ENCODE measurements at regions not wholly inside any gene's neighbourhood (a gene's known extent, or its start where the extent isn't known, plus 50 kb on each side); places are given as distances from the start of the nearest gene placed in this dataset.

- no peak for TF ChIP-seq CTCF (IDR thresholded peaks at IDR 0.05; ENCODE audit: low read length)
- no peak for TF ChIP-seq EZH2phosphoT487 (IDR thresholded peaks at IDR 0.05; ENCODE audit: low read length)
- no peak for TF ChIP-seq EZH2 (optimal IDR thresholded peaks at IDR 0.05; ENCODE audit: low read depth, low read length)
- Histone ChIP-seq H3K27ac (ENCODE audit: low read length) (no peak overlapping the region), H3K79me2 (ENCODE audit: low read length) (no peaks in the 10 kb centered on the region), H2AFZ (ENCODE audit: low read length) (no peak overlapping the region), H3F3A (ENCODE audit: insufficient read depth, low read length) (no peaks in the 10 kb centered on the region), H3K4me2 (ENCODE audit: low read depth, low read length) (no peak overlapping the region), H4K20me1 (ENCODE audit: insufficient read depth, low read length) (no peaks in the 10 kb centered on the region), H3K9ac (ENCODE audit: low read length) (no peak overlapping the region), H3K4me3 (ENCODE audit: low read length) (no peak overlapping the region), H3K36me3 (replicated peaks; ENCODE audit: insufficient read depth, low read length) (no peaks in the 10 kb centered on the region), H3K27me3 (replicated peaks; ENCODE audit: insufficient read depth, low read length) (no peaks in the 10 kb centered on the region), H3K9me3 (replicated peaks; ENCODE audit: insufficient read depth, low read length) (no peaks in the 10 kb centered on the region), H3K4me1 (ENCODE audit: low read length) (no peaks in the 10 kb centered on the region), H3K9me2 (replicated peaks; ENCODE audit: insufficient read depth, low read length) (no peaks in the 10 kb centered on the region)
- no peak for DNase-seq
These were observed 321.9 kb upstream of the ACTBL2 start for GRCh38 chr5:57804505-57804904.

DNA sequence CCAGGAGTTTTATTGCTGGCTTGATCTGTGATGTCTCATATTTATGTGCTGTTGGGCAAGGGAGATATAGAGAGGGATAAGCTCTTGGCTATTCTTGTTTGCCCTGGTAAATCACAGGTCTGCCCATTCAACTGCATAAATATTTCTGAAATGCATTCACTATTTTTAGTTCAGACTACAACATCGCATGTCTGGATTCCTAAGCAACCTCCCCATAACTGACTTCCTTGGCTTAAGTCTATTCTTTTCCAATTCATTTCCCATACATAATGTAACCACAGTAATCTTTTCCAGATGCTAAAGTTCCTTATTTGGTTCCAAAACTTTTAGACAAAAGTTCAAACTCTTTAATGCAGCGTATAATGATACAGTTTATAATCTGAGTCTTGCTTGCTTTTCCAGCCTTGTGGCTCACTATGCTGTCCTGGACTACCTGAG, 321.4 kb upstream of the ACTBL2 start:
- no peaks in the 10 kb centered on the region for H3K4me1 ChIP-seq (ENCODE audit: low read length)
- no peak overlapping the region for H3K9ac ChIP-seq (ENCODE audit: low read length)
- H3K27ac ChIP-seq (ENCODE audit: low read length) = no peak overlapping the region
- H3K79me2 ChIP-seq (ENCODE audit: low read length) = no peaks in the 10 kb centered on the region
- no peaks in the 10 kb centered on the region for H3K36me3 ChIP-seq (replicated peaks; ENCODE audit: insufficient read depth, low read length)
- TF ChIP-seq EZH2phosphoT487 (IDR thresholded peaks at IDR 0.05; ENCODE audit: low read length) (no peak), CTCF (IDR thresholded peaks at IDR 0.05; ENCODE audit: low read length) (no peak), EZH2 (optimal IDR thresholded peaks at IDR 0.05; ENCODE audit: low read depth, low read length) (no peak)
- H2AFZ ChIP-seq (ENCODE audit: low read length) = no peak overlapping the region
- no peaks in the 10 kb centered on the region for H4K20me1 ChIP-seq (ENCODE audit: insufficient read depth, low read length)
- no peaks in the 10 kb centered on the region for H3K9me3 ChIP-seq (replicated peaks; ENCODE audit: insufficient read depth, low read length)
- H3K4me2 ChIP-seq (ENCODE audit: low read depth, low read length) = no peak overlapping the region
- no peak for DNase-seq
- H3K4me3 ChIP-seq (ENCODE audit: low read length) = no peak overlapping the region
- no peaks in the 10 kb centered on the region for H3F3A ChIP-seq (ENCODE audit: insufficient read depth, low read length)
- H3K9me2 ChIP-seq (replicated peaks; ENCODE audit: insufficient read depth, low read length) = no peaks in the 10 kb centered on the region
- H3K27me3 ChIP-seq (replicated peaks; ENCODE audit: insufficient read depth, low read length) = no peaks in the 10 kb centered on the region

- no peak for TF ChIP-seq EZH2phosphoT487 (IDR thresholded peaks at IDR 0.05; ENCODE audit: low read length)
- TF ChIP-seq EZH2 (optimal IDR thresholded peaks at IDR 0.05; ENCODE audit: low read depth, low read length) = no peak
- no peak for TF ChIP-seq CTCF (IDR thresholded peaks at IDR 0.05; ENCODE audit: low read length)
- Histone ChIP-seq H3K27me3 (replicated peaks; ENCODE audit: insufficient read depth, low read length) (no peaks in the 10 kb centered on the region), H3K9me2 (replicated peaks; ENCODE audit: insufficient read depth, low read length) (no peaks in the 10 kb centered on the region), H3K9ac (ENCODE audit: low read length) (no peak overlapping the region), H3K79me2 (ENCODE audit: low read length) (no peaks in the 10 kb centered on the region), H3K36me3 (replicated peaks; ENCODE audit: insufficient read depth, low read length) (no peaks in the 10 kb centered on the region), H3F3A (ENCODE audit: insufficient read depth, low read length) (no peaks in the 10 kb centered on the region), H3K9me3 (replicated peaks; ENCODE audit: insufficient read depth, low read length) (no peaks in the 10 kb centered on the region), H3K27ac (ENCODE audit: low read length) (no peak overlapping the region), H3K4me1 (ENCODE audit: low read length) (no peaks in the 10 kb centered on the region), H3K4me3 (ENCODE audit: low read length) (no peak overlapping the region), H3K4me2 (ENCODE audit: low read depth, low read length) (no peak overlapping the region), H4K20me1 (ENCODE audit: insufficient read depth, low read length) (no peaks in the 10 kb centered on the region), H2AFZ (ENCODE audit: low read length) (no peak overlapping the region)
- no peak for DNase-seq
These were observed 319.5 kb upstream of the ACTBL2 start for GRCh38 chr5:57802131-57802530.

Measured in MM.1S (cell line).